ENCODE measurements at regions not wholly inside any gene's neighbourhood (a gene's known extent, or its start where the extent isn't known, plus 50 kb on each side); places are given as distances from the start of the nearest gene placed in this dataset.

GRCh38 chr4:35697210-35697736, 547.0 kb downstream of the ARAP2 start:
- intact Hi-C loops (cut with DNase I) = no loop called here
- no peak for ATAC-seq
- no peak for TF ChIP-seq CTCF (IDR thresholded peaks at IDR 0.05)

GRCh38 chr4:35700663-35701062, 543.7 kb downstream of the ARAP2 start:
- H3K4me3 ChIP-seq = no peak overlapping the region
- H3K4me1 ChIP-seq = no peaks in the 10 kb centered on the region
- H3K27me3 ChIP-seq = no peaks in the 10 kb centered on the region
- no peaks in the 10 kb centered on the region for H3K9me3 ChIP-seq
- no peak overlapping the region for H3K27ac ChIP-seq
- no peak for TF ChIP-seq CTCF (IDR thresholded peaks at IDR 0.05)
- no peak for DNase-seq
- no peaks in the 10 kb centered on the region for H3K36me3 ChIP-seq
- intact Hi-C loops (cut with DNase I) = no loop called here
- no peak for ATAC-seq

More at GRCh38 chr4:35697210-35697736, 547.0 kb downstream of the ARAP2 start:
- Histone ChIP-seq H3K36me3 (no peaks in the 10 kb centered on the region), H3K4me1 (no peaks in the 10 kb centered on the region), H3K27me3 (no peaks in the 10 kb centered on the region), H3K4me3 (no peak overlapping the region), H3K27ac (no peak overlapping the region), H3K9me3 (no peaks in the 10 kb centered on the region)
- DNase-seq = no peak

GRCh38 chr4:35709080-35709479, 535.2 kb downstream of the ARAP2 start:
- H3K36me3 ChIP-seq = no peaks in the 10 kb centered on the region
- H3K27ac ChIP-seq = no peak overlapping the region
- no peaks in the 10 kb centered on the region for H3K9me3 ChIP-seq
- intact Hi-C loops (cut with DNase I) = no loop called here
- DNase-seq (no peak), ATAC-seq (no peak)
- H3K4me3 ChIP-seq = no peak overlapping the region
- no peak for TF ChIP-seq CTCF (IDR thresholded peaks at IDR 0.05)
- H3K27me3 ChIP-seq = no peaks in the 10 kb centered on the region
- no peaks in the 10 kb centered on the region for H3K4me1 ChIP-seq

- no peak for DNase-seq
- H3K27me3 ChIP-seq = no peaks in the 10 kb centered on the region
Measured at GRCh38 chr4:35710343-35710742, 534.0 kb downstream of the ARAP2 start.

GRCh38 chr4:35711127-35711526, 533.2 kb downstream of the ARAP2 start:
- no peak overlapping the region for H3K4me3 ChIP-seq
- H3K36me3 ChIP-seq = no peaks in the 10 kb centered on the region
- H3K4me1 ChIP-seq = no peaks in the 10 kb centered on the region
- intact Hi-C loops (cut with DNase I) = no loop called here
- ATAC-seq (no peak), DNase-seq (no peak)
- TF ChIP-seq CTCF (IDR thresholded peaks at IDR 0.05) = no peak
- H3K27ac ChIP-seq = no peak overlapping the region
- H3K27me3 ChIP-seq = no peaks in the 10 kb centered on the region
- no peaks in the 10 kb centered on the region for H3K9me3 ChIP-seq

More at GRCh38 chr4:35710343-35710742, 534.0 kb downstream of the ARAP2 start:
- TF ChIP-seq CTCF (IDR thresholded peaks at IDR 0.05) = no peak
- Histone ChIP-seq H3K36me3 (no peaks in the 10 kb centered on the region), H3K4me3 (no peak overlapping the region), H3K4me1 (no peaks in the 10 kb centered on the region), H3K27ac (no peak overlapping the region), H3K9me3 (no peaks in the 10 kb centered on the region)
- ATAC-seq = peak; percentile 17
- intact Hi-C loops (cut with DNase I) = no loop called here

GRCh38 chr4:35723973-35724372, 520.3 kb downstream of the ARAP2 start:
- no peak for ATAC-seq
- TF ChIP-seq CTCF (IDR thresholded peaks at IDR 0.05) = no peak
- Histone ChIP-seq H3K27me3 (no peaks in the 10 kb centered on the region), H3K36me3 (no peaks in the 10 kb centered on the region), H3K27ac (no peak overlapping the region), H3K4me1 (no peaks in the 10 kb centered on the region), H3K4me3 (no peak overlapping the region), H3K9me3 (no peaks in the 10 kb centered on the region)
- intact Hi-C loops (cut with DNase I) = no loop called here
- no peak for DNase-seq
